ENCODE measurements at regions not wholly inside any gene's neighbourhood (a gene's known extent, or its start where the extent isn't known, plus 50 kb on each side); places are given as distances from the start of the nearest gene placed in this dataset.

DNA sequence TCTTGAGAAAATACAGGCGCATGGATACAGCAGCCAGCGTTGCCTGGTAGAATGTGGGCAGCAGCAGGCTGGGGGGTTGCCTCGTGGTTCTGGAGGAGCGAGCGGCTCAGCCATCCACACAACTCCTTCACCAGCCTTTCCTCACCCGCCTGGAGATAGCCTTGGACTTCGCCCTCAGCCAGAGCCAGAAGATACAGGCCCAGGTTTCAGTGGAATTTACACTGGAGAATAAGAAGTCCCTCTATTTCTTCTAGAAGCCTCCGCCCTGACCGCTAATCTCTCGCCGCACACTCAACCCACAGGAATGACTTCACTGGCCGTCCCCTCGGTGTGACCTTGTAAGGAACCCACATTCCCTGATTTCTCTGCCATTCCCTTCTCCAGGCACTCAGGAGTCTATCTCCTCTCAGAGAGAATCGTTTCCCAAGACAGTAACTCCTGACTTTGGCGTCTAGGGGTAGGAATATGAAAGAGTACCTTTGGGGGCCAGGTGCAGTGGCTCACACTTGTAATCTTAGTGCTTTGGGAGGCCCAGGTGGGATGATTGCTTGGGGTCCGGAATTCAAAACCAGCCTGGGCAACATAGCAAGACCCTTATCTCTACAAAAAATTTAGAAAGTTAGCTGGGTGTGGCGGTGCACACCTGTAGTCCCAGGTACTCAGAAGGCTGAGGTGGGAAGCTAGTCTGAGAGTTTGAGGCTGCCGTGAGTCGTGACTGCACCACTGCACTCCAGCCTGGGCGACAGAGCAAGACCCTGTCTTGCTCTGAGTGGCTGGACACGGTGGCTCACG is 52.0 kb upstream of the ECHDC3 start:
- ChIA-PET POLR2A (ENCODE audit: unreplicated experiment) (interaction anchor here (0.7 kb wide), 1 partner anchor 209 kb away, joined by 5 read pairs; no protein-coding TSS in a partner anchor), CTCF (interaction anchor here (0.6 kb wide), 1 partner anchor 186 kb away, joined by 4 read pairs; no protein-coding TSS in a partner anchor)
- ATAC-seq (ENCODE audit: low read depth), result no peak
- in situ Hi-C loops (cut with MboI; ENCODE audit: low sequenced_read_pairs) (no loop called here), dilution Hi-C loops (cut with HindIII; ENCODE audit: low sequenced_read_pairs, unreplicated experiment) (no loop called here), intact Hi-C loops (cut with micrococcal nuclease) (no loop called here)
- Histone ChIP-seq H3K56ac (ENCODE audit: extremely low read depth, insufficient read depth, low read length) (no peak overlapping the region), H2AK5ac (ENCODE audit: low read depth, low read length) (no peak overlapping the region), H3K14ac (replicated peaks; ENCODE audit: low read depth, low read length) (no peak overlapping the region), H2AK9ac (replicated peaks; ENCODE audit: low read depth, low read length, poor library complexity) (no peak overlapping the region), H3K4ac (ENCODE audit: low read depth, low read length) (no peak overlapping the region), H4K20me1 (ENCODE audit: insufficient read depth, low read length) (no peaks in the 10 kb centered on the region), H2AFZ (replicated peaks; ENCODE audit: low read length, poor library complexity) (no peak overlapping the region), H2BK120ac (ENCODE audit: low read depth, low read length) (no peak overlapping the region), H3K27me3 (ENCODE audit: control insufficient read depth, insufficient read depth, low read length) (peaks cover 9% of the 10 kb centered on the region), H2BK5ac (ENCODE audit: low read depth, low read length, poor library complexity, severe bottlenecking) (no peak overlapping the region), H4K91ac (ENCODE audit: insufficient read depth, low read depth, low read length) (no peak overlapping the region), H2BK15ac (ENCODE audit: low read depth, low read length) (no peak overlapping the region), H3K4me3 (ENCODE audit: insufficient read depth, low read depth, low read length) (no peak overlapping the region), H3K18ac (ENCODE audit: low read depth, low read length) (no peak overlapping the region), H3K79me1 (ENCODE audit: low read depth in 1 of 2, low read length in 2 of 2) (no peaks in the 10 kb centered on the region), H3K23ac (ENCODE audit: low read depth, low read length) (no peak overlapping the region), H3K36me3 (ENCODE audit: control insufficient read depth, insufficient read depth, low read length) (no peaks in the 10 kb centered on the region), H3K9ac (ENCODE audit: low read depth, low read length) (no peak overlapping the region), H4K8ac (ENCODE audit: low read depth in 2 of 2, low read length in 2 of 2) (no peak overlapping the region), H3K9me1 (ENCODE audit: insufficient read depth, low read length) (no peaks in the 10 kb centered on the region; the same call in 1 of the 2 replicates), H4K5ac (ENCODE audit: low read depth, low read length) (no peak overlapping the region), H3K4me1 (ENCODE audit: control insufficient read depth, insufficient read depth, low read length) (no peaks in the 10 kb centered on the region), H2BK20ac (ENCODE audit: low read depth, low read length) (no peak overlapping the region), H3K9me3 (ENCODE audit: control insufficient read depth, insufficient read depth, low read length) (no peaks in the 10 kb centered on the region), H3K27ac (ENCODE audit: insufficient read depth, low read length) (no peak overlapping the region), H3K4me2 (ENCODE audit: low read depth, low read length) (no peak overlapping the region)
- DNase-seq, result no peak
- BruUV-seq (replicated peaks), result no TSS peak
- 82% methylated on average over 7 of the region's 22 CpGs; no CpG with 5 or more reads in 1 of the 2 experiments for WGBS, 2 experiments (ENCODE audit: extremely low coverage in 2 of 2, insufficient read length in 1 of 2)
- no peak for TF ChIP-seq RAD21 (IDR thresholded peaks at IDR 0.05; ENCODE audit: low read length)
- no peak for TF ChIP-seq BHLHE40 (IDR thresholded peaks at IDR 0.05; ENCODE audit: low read depth, low read length)
- TF ChIP-seq, protein P1, sequence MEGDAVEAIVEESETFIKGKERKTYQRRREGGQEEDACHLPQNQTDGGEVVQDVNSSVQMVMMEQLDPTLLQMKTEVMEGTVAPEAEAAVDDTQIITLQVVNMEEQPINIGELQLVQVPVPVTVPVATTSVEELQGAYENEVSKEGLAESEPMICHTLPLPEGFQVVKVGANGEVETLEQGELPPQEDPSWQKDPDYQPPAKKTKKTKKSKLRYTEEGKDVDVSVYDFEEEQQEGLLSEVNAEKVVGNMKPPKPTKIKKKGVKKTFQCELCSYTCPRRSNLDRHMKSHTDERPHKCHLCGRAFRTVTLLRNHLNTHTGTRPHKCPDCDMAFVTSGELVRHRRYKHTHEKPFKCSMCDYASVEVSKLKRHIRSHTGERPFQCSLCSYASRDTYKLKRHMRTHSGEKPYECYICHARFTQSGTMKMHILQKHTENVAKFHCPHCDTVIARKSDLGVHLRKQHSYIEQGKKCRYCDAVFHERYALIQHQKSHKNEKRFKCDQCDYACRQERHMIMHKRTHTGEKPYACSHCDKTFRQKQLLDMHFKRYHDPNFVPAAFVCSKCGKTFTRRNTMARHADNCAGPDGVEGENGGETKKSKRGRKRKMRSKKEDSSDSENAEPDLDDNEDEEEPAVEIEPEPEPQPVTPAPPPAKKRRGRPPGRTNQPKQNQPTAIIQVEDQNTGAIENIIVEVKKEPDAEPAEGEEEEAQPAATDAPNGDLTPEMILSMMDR (conservative IDR thresholded peaks at IDR 0.05; ENCODE audit: low read depth, low read length), result no peak
- TF ChIP-seq, protein P2, sequence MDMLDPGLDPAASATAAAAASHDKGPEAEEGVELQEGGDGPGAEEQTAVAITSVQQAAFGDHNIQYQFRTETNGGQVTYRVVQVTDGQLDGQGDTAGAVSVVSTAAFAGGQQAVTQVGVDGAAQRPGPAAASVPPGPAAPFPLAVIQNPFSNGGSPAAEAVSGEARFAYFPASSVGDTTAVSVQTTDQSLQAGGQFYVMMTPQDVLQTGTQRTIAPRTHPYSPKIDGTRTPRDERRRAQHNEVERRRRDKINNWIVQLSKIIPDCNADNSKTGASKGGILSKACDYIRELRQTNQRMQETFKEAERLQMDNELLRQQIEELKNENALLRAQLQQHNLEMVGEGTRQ (IDR thresholded peaks at IDR 0.05; ENCODE audit: low read depth, low read length), result no peak
- TF ChIP-seq RCOR1 (IDR thresholded peaks at IDR 0.05; ENCODE audit: insufficient replicate concordance, low read length), result no peak
- TF ChIP-seq SMC3 (IDR thresholded peaks at IDR 0.05; ENCODE audit: low read depth, low read length), result no peak
- TF ChIP-seq RFX5 (IDR thresholded peaks at IDR 0.05; ENCODE audit: low read depth, low read length), result no peak
- TF ChIP-seq POLR2A (IDR thresholded peaks at IDR 0.05; ENCODE audit: low read depth, low read length), result no peak
- TF ChIP-seq, protein P3, sequence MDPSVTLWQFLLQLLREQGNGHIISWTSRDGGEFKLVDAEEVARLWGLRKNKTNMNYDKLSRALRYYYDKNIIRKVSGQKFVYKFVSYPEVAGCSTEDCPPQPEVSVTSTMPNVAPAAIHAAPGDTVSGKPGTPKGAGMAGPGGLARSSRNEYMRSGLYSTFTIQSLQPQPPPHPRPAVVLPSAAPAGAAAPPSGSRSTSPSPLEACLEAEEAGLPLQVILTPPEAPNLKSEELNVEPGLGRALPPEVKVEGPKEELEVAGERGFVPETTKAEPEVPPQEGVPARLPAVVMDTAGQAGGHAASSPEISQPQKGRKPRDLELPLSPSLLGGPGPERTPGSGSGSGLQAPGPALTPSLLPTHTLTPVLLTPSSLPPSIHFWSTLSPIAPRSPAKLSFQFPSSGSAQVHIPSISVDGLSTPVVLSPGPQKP (IDR thresholded peaks at IDR 0.05; ENCODE audit: borderline replicate concordance, low read depth, low read length), result no peak
- no peak for TF ChIP-seq NFE2L2 (IDR thresholded peaks at IDR 0.05; ENCODE audit: low read depth, low read length)
- no peak for TF ChIP-seq CHD1 (IDR thresholded peaks at IDR 0.05; ENCODE audit: low read depth, low read length)
- TF ChIP-seq FOS (IDR thresholded peaks at IDR 0.05; ENCODE audit: low read depth, low read length), result no peak
- no peak for TF ChIP-seq MAFK (IDR thresholded peaks at IDR 0.05; ENCODE audit: low read depth, low read length)
- TF ChIP-seq MXI1 (IDR thresholded peaks at IDR 0.05; ENCODE audit: borderline replicate concordance, low read depth, low read length), result no peak
- TF ChIP-seq MAZ (IDR thresholded peaks at IDR 0.05; ENCODE audit: borderline replicate concordance, low read depth, low read length), result no peak
